ENCODE measurements at regions not wholly inside any gene's neighbourhood (a gene's known extent, or its start where the extent isn't known, plus 50 kb on each side); places are given as distances from the start of the nearest gene placed in this dataset.

GRCh38 chr18:55090564-55091188 lies 131.4 kb upstream of the CCDC68 start:
- H3K27ac Mint-ChIP-seq = no peak overlapping the region
- H3K36me3 Mint-ChIP-seq = no peaks in the 10 kb centered on the region
- no peaks in the 10 kb centered on the region for H3K27me3 Mint-ChIP-seq
- H3K4me1 Mint-ChIP-seq = no peaks in the 10 kb centered on the region
- H3K9me3 Mint-ChIP-seq = no peaks in the 10 kb centered on the region
- DNase-seq = no peak
- CTCF ChIA-PET = no interaction called here
- H3K4me3 Mint-ChIP-seq = no peak overlapping the region

GRCh38 chr18:55089610-55090009 lies 130.3 kb upstream of the CCDC68 start:
- H3K27me3 Mint-ChIP-seq = no peaks in the 10 kb centered on the region
- H3K36me3 Mint-ChIP-seq = no peaks in the 10 kb centered on the region
- H3K4me1 Mint-ChIP-seq = no peaks in the 10 kb centered on the region
- CTCF ChIA-PET = no interaction called here
- no peaks in the 10 kb centered on the region for H3K9me3 Mint-ChIP-seq
- no peak overlapping the region for H3K4me3 Mint-ChIP-seq
- H3K27ac Mint-ChIP-seq = no peak overlapping the region
- DNase-seq = no peak

- Mint-ChIP-seq H3K36me3 (no peaks in the 10 kb centered on the region), H3K9me3 (no peaks in the 10 kb centered on the region), H3K4me1 (no peaks in the 10 kb centered on the region), H3K27me3 (no peaks in the 10 kb centered on the region), H3K4me3 (no peak overlapping the region), H3K27ac (no peak overlapping the region)
- DNase-seq = no peak
- CTCF ChIA-PET = no interaction called here
These were observed 129.3 kb upstream of the CCDC68 start for GRCh38 chr18:55088561-55088960.

- Mint-ChIP-seq H3K4me1 (no peaks in the 10 kb centered on the region), H3K27ac (no peak overlapping the region), H3K9me3 (no peaks in the 10 kb centered on the region), H3K27me3 (no peaks in the 10 kb centered on the region), H3K36me3 (no peaks in the 10 kb centered on the region), H3K4me3 (no peak overlapping the region)
- DNase-seq = no peak
- CTCF ChIA-PET = no interaction called here
These were observed 128.7 kb upstream of the CCDC68 start for GRCh38 chr18:55088000-55088401.

- CTCF ChIA-PET = no interaction called here
These were observed 127.6 kb upstream of the CCDC68 start for GRCh38 chr18:55086906-55087305.

GRCh38 chr18:55085557-55086285 lies 126.5 kb upstream of the CCDC68 start:
- no peak overlapping the region for H3K4me3 Mint-ChIP-seq
- H3K4me1 Mint-ChIP-seq = no peaks in the 10 kb centered on the region
- CTCF ChIA-PET = no interaction called here
- DNase-seq = no peak
- H3K9me3 Mint-ChIP-seq = no peaks in the 10 kb centered on the region
- no peaks in the 10 kb centered on the region for H3K36me3 Mint-ChIP-seq
- no peaks in the 10 kb centered on the region for H3K27me3 Mint-ChIP-seq
- H3K27ac Mint-ChIP-seq = no peak overlapping the region

More at GRCh38 chr18:55086906-55087305, 127.6 kb upstream of the CCDC68 start:
- Mint-ChIP-seq H3K27ac (no peak overlapping the region), H3K4me1 (no peaks in the 10 kb centered on the region), H3K36me3 (no peaks in the 10 kb centered on the region), H3K9me3 (no peaks in the 10 kb centered on the region), H3K4me3 (no peak overlapping the region), H3K27me3 (no peaks in the 10 kb centered on the region)
- DNase-seq = no peak

- no peak for DNase-seq
- Mint-ChIP-seq H3K9me3 (no peaks in the 10 kb centered on the region), H3K27ac (no peak overlapping the region), H3K36me3 (no peaks in the 10 kb centered on the region), H3K4me3 (no peak overlapping the region), H3K27me3 (no peaks in the 10 kb centered on the region), H3K4me1 (no peaks in the 10 kb centered on the region)
- CTCF ChIA-PET = no interaction called here
These were observed 125.3 kb upstream of the CCDC68 start for GRCh38 chr18:55084550-55084949.

GRCh38 chr18:55083461-55083860 lies 124.2 kb upstream of the CCDC68 start:
- Mint-ChIP-seq H3K27me3 (no peaks in the 10 kb centered on the region), H3K9me3 (no peaks in the 10 kb centered on the region), H3K4me1 (no peaks in the 10 kb centered on the region), H3K36me3 (no peaks in the 10 kb centered on the region), H3K27ac (no peak overlapping the region), H3K4me3 (no peak overlapping the region)
- DNase-seq = no peak
- CTCF ChIA-PET = no interaction called here

GRCh38 chr18:55079481-55080355 lies 120.5 kb upstream of the CCDC68 start:
- H3K27me3 Mint-ChIP-seq = no peaks in the 10 kb centered on the region
- CTCF ChIA-PET = no interaction called here
- H3K9me3 Mint-ChIP-seq = no peaks in the 10 kb centered on the region
- no peaks in the 10 kb centered on the region for H3K36me3 Mint-ChIP-seq
- H3K4me3 Mint-ChIP-seq = no peak overlapping the region
- DNase-seq = no peak
- no peaks in the 10 kb centered on the region for H3K4me1 Mint-ChIP-seq
- H3K27ac Mint-ChIP-seq = no peak overlapping the region

- Mint-ChIP-seq H3K36me3 (no peaks in the 10 kb centered on the region), H3K27ac (no peak overlapping the region), H3K27me3 (no peaks in the 10 kb centered on the region), H3K4me1 (no peaks in the 10 kb centered on the region), H3K4me3 (no peak overlapping the region), H3K9me3 (no peaks in the 10 kb centered on the region)
- no peak for DNase-seq
- CTCF ChIA-PET = no interaction called here
These were observed 119.8 kb upstream of the CCDC68 start for GRCh38 chr18:55079067-55079466.

GRCh38 chr18:55078303-55078932 lies 119.2 kb upstream of the CCDC68 start:
- CTCF ChIA-PET = no interaction called here
- Mint-ChIP-seq H3K36me3 (no peaks in the 10 kb centered on the region), H3K4me1 (no peaks in the 10 kb centered on the region), H3K4me3 (no peak overlapping the region), H3K27me3 (no peaks in the 10 kb centered on the region), H3K27ac (no peak overlapping the region), H3K9me3 (no peaks in the 10 kb centered on the region)
- DNase-seq = no peak

- Mint-ChIP-seq H3K9me3 (no peaks in the 10 kb centered on the region), H3K27me3 (no peaks in the 10 kb centered on the region), H3K27ac (no peak overlapping the region), H3K4me3 (no peak overlapping the region), H3K36me3 (no peaks in the 10 kb centered on the region), H3K4me1 (no peaks in the 10 kb centered on the region)
- DNase-seq = no peak
- CTCF ChIA-PET = no interaction called here
These were observed 117.5 kb upstream of the CCDC68 start for GRCh38 chr18:55076643-55077218.

- Mint-ChIP-seq H3K27me3 (no peaks in the 10 kb centered on the region), H3K27ac (no peak overlapping the region), H3K36me3 (no peaks in the 10 kb centered on the region), H3K4me3 (no peak overlapping the region), H3K9me3 (no peaks in the 10 kb centered on the region), H3K4me1 (no peaks in the 10 kb centered on the region)
- DNase-seq = no peak
- CTCF ChIA-PET = no interaction called here
These were observed 114.6 kb upstream of the CCDC68 start for GRCh38 chr18:55073834-55074233.

- H3K36me3 Mint-ChIP-seq = no peaks in the 10 kb centered on the region
- no peaks in the 10 kb centered on the region for H3K4me1 Mint-ChIP-seq
- H3K27ac Mint-ChIP-seq = no peak overlapping the region
- no peaks in the 10 kb centered on the region for H3K27me3 Mint-ChIP-seq
- H3K4me3 Mint-ChIP-seq = no peak overlapping the region
- CTCF ChIA-PET = no interaction called here
- no peaks in the 10 kb centered on the region for H3K9me3 Mint-ChIP-seq
- DNase-seq = no peak
These were observed 113.9 kb upstream of the CCDC68 start for GRCh38 chr18:55073116-55073515.

Data from activated naive CD4-positive, alpha-beta T cell treated with anti-CD3 and anti-CD28 coated beads, Interleukin-2, amount 10 ng/mL, durations not matched to agents 7 days and 5 days (primary cell).